ENCODE measurements at regions not wholly inside any gene's neighbourhood (a gene's known extent, or its start where the extent isn't known, plus 50 kb on each side); places are given as distances from the start of the nearest gene placed in this dataset.
A peak's percentile ranks its signal among the peaks of the same experiment; 100 is the strongest.

GRCh38 chr4:77398256-77398655 is 207.4 kb upstream of the CXCL13 start:
- DNase-seq (ENCODE audit: low spot score): no peak
- TF ChIP-seq CTCF (IDR thresholded peaks at IDR 0.05; ENCODE audit: extremely low read depth, insufficient read depth, missing control alignments): no peak
- in situ Hi-C loops (cut with MboI; ENCODE audit: low pct_unique_long_range_greater_than_20kb, low sequenced_read_pairs, unreplicated experiment): loop anchor here (25.0 kb wide), 1 partner anchor 214 kb away; the partner anchor contains the start of gene CXCL13

GRCh38 chr4:77399831-77400230 is 205.8 kb upstream of the CXCL13 start:
- in situ Hi-C loops (cut with MboI; ENCODE audit: low pct_unique_long_range_greater_than_20kb, low sequenced_read_pairs, unreplicated experiment): loop anchor here (25.0 kb wide), 1 partner anchor 212 kb away; the partner anchor contains the start of gene CXCL13
- no peak for DNase-seq (ENCODE audit: low spot score)
- TF ChIP-seq CTCF (IDR thresholded peaks at IDR 0.05; ENCODE audit: extremely low read depth, insufficient read depth, missing control alignments): no peak

GRCh38 chr4:77413766-77414165 is 191.9 kb upstream of the CXCL13 start:
- in situ Hi-C loops (cut with MboI; ENCODE audit: low pct_unique_long_range_greater_than_20kb, low sequenced_read_pairs, unreplicated experiment): no loop called here
- TF ChIP-seq CTCF (IDR thresholded peaks at IDR 0.05; ENCODE audit: extremely low read depth, insufficient read depth, missing control alignments): no peak
- DNase-seq (ENCODE audit: low spot score): no peak

GRCh38 chr4:77415689-77416088 is 189.9 kb upstream of the CXCL13 start:
- DNase-seq (ENCODE audit: low spot score): no peak
- TF ChIP-seq CTCF (IDR thresholded peaks at IDR 0.05; ENCODE audit: extremely low read depth, insufficient read depth, missing control alignments): no peak
- in situ Hi-C loops (cut with MboI; ENCODE audit: low pct_unique_long_range_greater_than_20kb, low sequenced_read_pairs, unreplicated experiment): no loop called here

- in situ Hi-C loops (cut with MboI; ENCODE audit: low pct_unique_long_range_greater_than_20kb, low sequenced_read_pairs, unreplicated experiment): no loop called here
- peak; percentile 10 for DNase-seq (ENCODE audit: low spot score)
- TF ChIP-seq CTCF (IDR thresholded peaks at IDR 0.05; ENCODE audit: extremely low read depth, insufficient read depth, missing control alignments): no peak
Measured at GRCh38 chr4:77418333-77418732, 187.3 kb upstream of the CXCL13 start.

GRCh38 chr4:77430847-77431246 is 174.8 kb upstream of the CXCL13 start:
- no peak for TF ChIP-seq CTCF (IDR thresholded peaks at IDR 0.05; ENCODE audit: extremely low read depth, insufficient read depth, missing control alignments)
- no peak for DNase-seq (ENCODE audit: low spot score)
- in situ Hi-C loops (cut with MboI; ENCODE audit: low pct_unique_long_range_greater_than_20kb, low sequenced_read_pairs, unreplicated experiment): no loop called here

GRCh38 chr4:77431546-77431945 is 174.1 kb upstream of the CXCL13 start:
- in situ Hi-C loops (cut with MboI; ENCODE audit: low pct_unique_long_range_greater_than_20kb, low sequenced_read_pairs, unreplicated experiment): no loop called here
- DNase-seq (ENCODE audit: low spot score): no peak
- no peak for TF ChIP-seq CTCF (IDR thresholded peaks at IDR 0.05; ENCODE audit: extremely low read depth, insufficient read depth, missing control alignments)
